IPS-NIHi11 (cell line): ENCODE measurements at regions not wholly inside any gene's neighbourhood (a gene's known extent, or its start where the extent isn't known, plus 50 kb on each side); places are given as distances from the start of the nearest gene placed in this dataset.
A peak's percentile ranks its signal among the peaks of the same experiment; 100 is the strongest.
"Not testable (repeated sequence)": the region's sequence is repeated elsewhere in the genome, so short reads cannot be mapped to it uniquely, and the experiment has no call there.

Source experiments
- DNase-seq: peaks from one replicate; pipeline ENCODE4 v3.0.0; 2012; ENCODE audit warnings: mixed read lengths, low spot score

GRCh38 chr4:164595751-164596150 is 158.2 kb upstream of the SMIM31 start:
- no peak for DNase-seq

DNA sequence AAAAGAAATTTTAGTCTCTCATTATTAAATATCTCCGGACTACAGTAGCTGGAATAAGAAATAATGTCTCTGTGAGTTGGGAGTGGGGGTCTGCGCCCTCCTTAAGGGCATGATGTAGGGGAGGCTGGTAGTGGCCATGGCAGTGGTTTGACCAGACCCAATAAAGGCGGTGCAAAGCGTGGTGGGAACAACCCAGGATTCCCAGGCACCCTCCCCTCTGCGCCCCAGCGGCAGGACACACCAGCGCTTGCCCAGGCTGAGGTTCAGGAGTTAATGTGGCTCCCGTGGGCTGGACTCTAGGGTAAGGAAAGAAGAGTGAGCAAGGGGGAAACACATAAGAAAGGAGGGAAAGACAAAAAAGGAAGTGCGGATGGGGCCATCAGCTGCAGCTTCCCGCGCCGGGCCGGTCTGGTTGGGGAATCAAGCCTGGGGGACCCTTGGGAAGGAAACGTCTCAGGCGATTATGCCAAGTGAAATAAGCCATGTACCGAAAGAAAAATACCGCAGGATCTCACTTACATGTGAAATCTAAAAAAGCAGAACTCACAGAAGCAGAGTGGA is 157.5 kb upstream of the SMIM31 start:
- DNase-seq, result no peak

GRCh38 chr4:164596927-164597326 is 157.0 kb upstream of the SMIM31 start:
- no peak for DNase-seq

DNA sequence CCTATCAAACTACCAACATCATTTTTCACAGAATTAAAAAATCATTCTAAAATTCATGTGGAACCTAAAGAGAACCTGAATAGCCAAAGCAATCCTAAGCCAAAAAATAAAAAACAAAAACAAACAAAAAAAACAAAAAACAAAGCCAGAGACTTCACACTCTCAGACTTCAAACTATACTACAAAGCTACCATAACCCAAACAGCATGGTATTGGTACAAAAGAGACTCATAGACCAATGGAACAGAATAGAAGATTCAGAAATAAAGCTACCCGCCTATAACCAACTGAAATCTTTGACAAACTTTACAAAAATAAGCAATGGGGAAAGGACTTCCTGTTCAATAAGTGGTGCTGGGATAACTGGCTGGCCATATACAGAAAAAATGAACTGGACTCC is 152.3 kb upstream of the SMIM31 start:
- no peak for DNase-seq

DNA sequence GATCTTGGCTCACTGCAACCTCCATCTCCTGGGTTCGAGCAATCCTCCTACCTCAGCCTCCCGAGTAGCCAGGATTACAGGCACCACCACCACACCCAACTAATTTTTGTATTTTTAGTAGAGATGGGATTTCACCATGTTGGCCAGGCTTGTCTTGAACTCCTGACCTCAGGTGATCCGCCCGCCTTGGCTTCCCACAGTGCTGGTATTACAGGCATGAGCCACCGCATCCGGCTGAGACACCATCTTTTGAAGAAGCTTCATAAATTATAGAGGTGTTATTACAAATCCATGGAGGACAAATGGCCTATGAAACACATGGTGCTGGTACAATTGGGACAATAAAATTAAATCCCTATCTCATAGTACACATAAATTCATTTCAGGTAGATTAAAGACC is 148.1 kb upstream of the SMIM31 start:
- not testable (repeated sequence) for DNase-seq

GRCh38 chr4:164606478-164606877 is 147.5 kb upstream of the SMIM31 start:
- no peak for DNase-seq

DNA sequence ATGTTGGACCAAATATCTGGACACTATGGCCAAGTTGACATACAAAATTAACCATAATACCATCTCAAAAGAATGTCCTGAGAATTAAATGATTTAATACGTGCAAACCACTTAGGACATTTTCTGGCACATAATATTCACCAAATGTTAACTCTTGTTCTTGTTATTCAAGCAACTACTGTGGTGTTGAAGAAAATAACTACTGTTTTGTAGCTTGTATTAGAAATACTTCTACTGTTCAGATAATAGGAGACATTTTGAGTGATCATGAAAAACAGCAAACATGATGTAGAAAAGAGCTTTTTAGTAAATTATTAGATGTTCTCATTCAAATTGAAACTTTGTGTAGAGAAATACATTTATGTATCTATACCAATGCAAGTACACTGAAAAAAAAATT is 140.7 kb upstream of the SMIM31 start:
- DNase-seq, result no peak

GRCh38 chr4:164613792-164614191 is 140.1 kb upstream of the SMIM31 start:
- DNase-seq, result no peak

DNA sequence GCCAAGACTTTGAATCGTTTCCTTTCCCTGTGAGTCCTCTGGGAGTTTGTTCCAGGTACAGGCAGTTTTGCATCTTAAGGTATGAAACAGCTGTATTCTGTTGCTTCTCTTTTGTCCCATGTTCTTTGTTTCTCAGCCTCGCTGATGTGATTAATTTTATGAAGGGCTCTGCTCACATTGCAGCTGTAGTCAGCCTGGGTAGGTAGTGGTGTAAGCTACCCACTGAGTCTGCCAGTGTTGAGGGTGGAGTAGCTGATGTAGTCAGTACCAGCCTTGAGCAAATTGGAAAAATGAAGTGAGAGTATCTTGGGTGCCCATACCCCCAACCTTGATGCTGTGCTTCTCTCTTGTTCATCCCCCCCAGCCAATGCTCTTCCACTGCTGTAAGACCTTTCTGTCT is 139.6 kb upstream of the SMIM31 start:
- DNase-seq, result no peak

DNA sequence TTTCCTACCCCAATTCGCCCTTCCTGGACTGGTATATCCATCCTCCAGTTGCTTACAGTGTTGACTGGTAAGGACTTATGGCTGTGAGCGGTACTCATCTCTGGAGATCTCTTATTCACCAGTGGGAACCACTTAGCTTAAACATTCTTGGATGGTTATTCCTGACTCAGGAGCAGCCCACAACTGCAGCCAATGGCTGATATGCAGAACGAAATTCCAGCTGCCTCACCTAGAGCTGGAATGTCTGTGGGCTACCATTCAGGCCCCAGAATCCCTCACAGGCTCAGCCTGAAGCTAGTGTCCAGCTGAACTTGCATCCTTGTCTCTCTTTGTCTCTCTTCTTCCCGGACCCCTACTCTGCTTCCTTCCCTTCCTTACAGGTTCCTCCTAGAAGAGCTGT is 138.9 kb upstream of the SMIM31 start:
- DNase-seq, result no peak

GRCh38 chr4:164615964-164616363 is 138.0 kb upstream of the SMIM31 start:
- no peak for DNase-seq

DNA sequence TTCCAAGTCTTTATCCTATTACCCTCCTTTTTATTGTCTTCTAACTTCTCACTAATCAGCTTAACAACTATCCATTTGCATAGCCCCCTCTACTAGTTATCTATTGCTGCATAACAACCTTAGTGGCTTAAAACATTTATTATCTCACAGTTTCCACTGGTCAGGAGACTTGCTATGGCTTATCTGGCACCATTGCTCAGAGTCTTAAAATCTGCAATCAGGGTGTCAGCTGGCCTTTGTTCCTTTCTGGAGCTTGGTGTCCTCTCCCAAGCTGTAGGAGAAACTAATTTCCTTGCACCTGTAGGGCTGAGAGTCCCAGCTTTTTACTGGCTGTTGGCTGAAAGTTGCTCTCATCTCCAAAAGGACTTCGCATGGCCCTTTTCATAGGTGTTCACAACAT is 137.0 kb upstream of the SMIM31 start:
- no peak for DNase-seq

DNA sequence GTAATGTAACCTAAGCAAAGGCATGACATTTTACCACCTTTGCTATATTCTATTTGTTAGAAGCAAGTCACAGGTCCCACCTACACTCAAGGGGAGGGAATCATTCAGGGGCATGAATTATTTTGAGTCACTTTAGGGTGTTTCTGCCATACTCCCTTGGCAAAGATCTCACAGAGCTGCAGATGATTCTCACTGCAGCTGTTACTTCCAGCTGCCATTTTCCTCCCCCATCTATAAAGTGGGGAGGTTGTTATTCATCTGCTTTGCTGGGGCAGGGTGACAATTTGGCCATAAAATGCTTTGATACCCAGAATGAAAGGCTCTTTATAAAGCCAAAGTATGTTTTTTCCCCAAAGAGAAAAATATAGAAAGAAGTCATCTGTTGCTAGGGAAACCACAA is 136.5 kb upstream of the SMIM31 start:
- no peak for DNase-seq

DNA sequence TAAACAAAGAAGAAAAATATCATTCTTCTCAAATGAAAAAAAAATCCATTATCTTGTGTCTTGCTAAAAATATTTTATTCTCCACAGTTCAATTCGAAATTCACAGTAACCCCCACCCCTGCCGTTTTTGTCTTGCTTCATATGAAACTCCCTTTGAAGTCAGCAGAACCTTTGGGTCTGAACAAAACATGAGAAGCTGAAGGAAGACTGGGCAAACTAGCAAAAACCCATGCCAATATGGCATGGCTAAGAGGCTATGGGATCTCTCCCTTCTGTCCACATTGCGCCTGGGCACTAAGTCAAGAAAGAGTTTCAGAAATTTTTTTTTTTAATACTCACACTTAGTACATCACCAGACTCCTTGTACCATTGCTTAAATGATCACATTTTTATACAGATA is 136.0 kb upstream of the SMIM31 start:
- DNase-seq, result no peak

DNA sequence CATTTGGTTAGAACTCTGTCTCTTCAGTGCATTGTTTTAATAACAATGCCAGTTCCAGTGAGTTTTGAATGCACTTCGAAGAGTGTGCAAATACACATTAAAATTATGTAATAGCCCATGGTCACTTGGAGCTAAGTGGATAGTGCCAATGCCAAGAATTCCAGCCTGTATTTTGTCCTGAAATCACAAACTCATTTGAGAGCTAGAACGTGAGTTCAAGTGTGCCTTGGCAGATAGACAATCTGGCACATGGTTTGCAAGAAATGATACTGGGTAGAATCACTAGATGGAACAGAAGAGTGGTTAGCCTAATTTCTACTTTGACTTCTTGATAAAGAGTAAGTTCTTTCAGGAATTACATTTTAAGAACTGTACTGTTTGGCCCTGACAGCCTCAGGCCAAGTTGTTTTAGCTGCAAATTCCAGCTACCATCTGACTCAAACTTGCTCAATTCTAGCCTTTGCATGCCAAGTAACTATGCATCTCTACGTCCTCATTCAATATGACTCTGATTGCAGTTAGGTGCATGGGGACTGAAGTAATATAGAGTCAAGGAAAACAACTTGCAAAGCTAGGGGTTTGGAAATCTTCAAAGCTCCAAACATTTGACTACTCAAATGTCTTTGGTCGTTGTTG is 131.9 kb upstream of the SMIM31 start:
- no peak for DNase-seq

- DNase-seq, result no peak
Measured at GRCh38 chr4:164623099-164623498, 130.8 kb upstream of the SMIM31 start.

GRCh38 chr4:164639001-164639400 is 114.9 kb upstream of the SMIM31 start:
- no peak for DNase-seq

- DNase-seq, result no peak
Measured at GRCh38 chr4:164648151-164648848, 105.6 kb upstream of the SMIM31 start.

GRCh38 chr4:164648849-164649212 is 105.1 kb upstream of the SMIM31 start:
- DNase-seq, result no peak

DNA sequence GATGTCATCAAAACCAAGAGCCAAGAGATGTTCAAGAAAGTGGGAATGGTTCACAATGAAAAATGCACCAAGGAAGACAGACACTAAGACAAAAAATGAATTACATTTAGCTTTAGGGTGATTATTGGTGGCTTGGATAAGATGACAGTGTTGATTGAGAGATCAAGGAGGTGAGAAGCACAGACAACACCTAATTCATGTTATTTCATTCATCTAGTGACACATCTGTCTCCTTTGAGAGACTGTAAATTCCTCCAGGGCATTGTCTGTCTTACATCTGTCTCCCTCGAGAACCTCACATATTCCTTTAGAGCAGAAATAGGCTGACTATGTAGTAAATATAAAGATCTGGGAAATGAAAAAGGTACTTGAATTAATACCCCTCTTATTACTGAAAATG is 94.2 kb upstream of the SMIM31 start:
- DNase-seq, result no peak

- DNase-seq, result not testable (repeated sequence)
Measured at GRCh38 chr4:164676152-164676551, 77.8 kb upstream of the SMIM31 start.

DNA sequence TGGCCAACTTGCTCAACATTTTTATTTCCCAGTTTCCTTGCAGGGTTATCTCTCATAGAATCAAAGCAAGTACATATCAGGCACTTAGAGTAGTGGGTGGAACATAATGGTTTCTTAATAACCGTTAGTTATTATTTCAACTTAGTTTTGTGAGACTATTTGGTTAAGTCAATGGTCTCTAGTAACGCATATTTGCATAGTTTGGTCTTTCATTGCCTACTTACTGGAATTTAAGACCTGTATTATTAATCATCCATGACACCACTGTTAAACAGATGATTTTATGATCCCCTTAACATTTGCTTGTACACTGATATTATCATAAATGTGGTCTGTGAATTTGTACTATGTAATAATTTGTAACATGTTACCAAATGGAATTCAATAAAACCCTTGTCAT is 70.9 kb upstream of the SMIM31 start:
- no peak for DNase-seq

GRCh38 chr4:164695650-164696049 is 58.3 kb upstream of the SMIM31 start:
- DNase-seq, result no peak

DNA sequence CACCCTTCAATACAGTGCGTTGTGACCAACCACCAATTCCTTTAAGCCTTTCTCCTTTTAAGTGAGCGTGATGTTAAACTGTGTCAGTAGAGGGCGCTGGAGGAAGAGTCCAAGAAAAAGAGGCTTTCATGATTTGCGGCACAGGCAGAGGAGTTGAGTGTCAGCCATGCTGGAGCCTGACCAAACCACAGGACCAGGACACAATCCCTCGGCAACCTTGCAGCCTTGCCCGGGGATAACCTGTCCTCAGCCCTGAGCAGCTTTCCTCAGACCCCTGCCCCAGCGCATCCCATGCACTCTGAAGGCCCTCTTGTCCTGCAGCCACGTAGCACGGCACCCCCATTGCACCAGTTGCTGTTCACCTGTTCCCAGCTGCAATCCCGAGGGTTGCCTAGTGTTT is 53.5 kb upstream of the SMIM31 start:
- peak; percentile 57 for DNase-seq
